CD14-positive monocyte (primary cell): ENCODE measurements at regions not wholly inside any gene's neighbourhood (a gene's known extent, or its start where the extent isn't known, plus 50 kb on each side); places are given as distances from the start of the nearest gene placed in this dataset.
A peak's percentile ranks its signal among the peaks of the same experiment; 100 is the strongest.

Experiments used
- DNase-seq, 3 donors: peaks; one replicate each; pipeline ENCODE4 v3.0.0-alpha.2; 2011 to 2022
- H2AFZ ChIP-seq: 2 replicates; pipeline ENCODE4 v1.6.0; 2012; ENCODE audit warnings: mild to moderate bottlenecking, low read depth, low read length, inconsistent platforms; ENCODE audit not compliant: insufficient read depth, poor library complexity, severe bottlenecking
- H3K27ac ChIP-seq, 2 donors: 1 replicate in 1 of 2; 2 replicates in 1 of 2; pipeline ENCODE4 v1.5.1; 2012 to 2013; ENCODE audit warnings: low read length in 2 of 2, control low read depth in 1 of 2, inconsistent platforms in 1 of 2, low read depth in 1 of 2, mild to moderate bottlenecking in 1 of 2
- H3K27me3 ChIP-seq, 2 donors: one replicate each; pipeline versions ENCODE4 v1.6.0 to v1.6.1; 2011 to 2013; ENCODE audit warnings: low read length in 2 of 2; ENCODE audit not compliant: control insufficient read depth in 2 of 2, insufficient read depth in 2 of 2
- H3K36me3 ChIP-seq, 2 donors: replicated peaks in 1 of 2; 1 replicate in 1 of 2; 2 replicates in 1 of 2; pipeline versions ENCODE4 v1.5.1 to v1.6.1; 2012 to 2013; ENCODE audit warnings: low read length in 2 of 2, control low read depth in 1 of 2, inconsistent platforms in 1 of 2, mild to moderate bottlenecking in 1 of 2; ENCODE audit not compliant: insufficient read depth in 2 of 2, control insufficient read depth in 1 of 2
- H3K4me1 ChIP-seq, 2 donors: 1 replicate in 1 of 2; 2 replicates in 1 of 2; pipeline versions ENCODE4 v1.5.1 to v1.6.1; 2012 to 2013; ENCODE audit warnings: low read length in 2 of 2, control low read depth in 1 of 2, inconsistent platforms in 1 of 2, mild to moderate bottlenecking in 1 of 2, moderate library complexity in 1 of 2; ENCODE audit not compliant: insufficient read depth in 2 of 2, control insufficient read depth in 1 of 2
- H3K4me2 ChIP-seq: replicated peaks from 2 replicates; pipeline ENCODE3; 2012; ENCODE audit warnings: low read length, moderate library complexity, mild to moderate bottlenecking; ENCODE audit not compliant: poor library complexity, severe bottlenecking; ENCODE audit errors: extremely low read depth
- H3K4me3 ChIP-seq, 3 experiments: fragments of 200-600 bp in 1 of 3; sonication (generic) in 1 of 3; replicated peaks in 1 of 3; 1 replicate in 2 of 3; 2 replicates in 1 of 3; pipeline ENCODE4 v1.5.1; 2011 to 2013; ENCODE audit warnings: low read length in 3 of 3, mild to moderate bottlenecking in 3 of 3, control low read depth in 2 of 3, low read depth in 2 of 3, inconsistent platforms in 1 of 3, moderate library complexity in 1 of 3
- H3K79me2 ChIP-seq: 2 replicates; pipeline ENCODE4 v1.6.0; 2012; ENCODE audit warnings: mild to moderate bottlenecking, control low read depth, inconsistent platforms, low read length, moderate library complexity; ENCODE audit not compliant: insufficient read depth
- H3K9ac ChIP-seq: 2 replicates; pipeline ENCODE4 v1.6.0; 2017; ENCODE audit warnings: low read length, mild to moderate bottlenecking; ENCODE audit not compliant: insufficient read depth, poor library complexity, severe bottlenecking
- H3K9me3 ChIP-seq, 2 donors: replicated peaks in 1 of 2; 1 replicate in 1 of 2; 2 replicates in 1 of 2; pipeline versions ENCODE4 v1.5.1 to v1.6.1; 2012 to 2013; ENCODE audit warnings: low read length in 2 of 2, control low read depth in 1 of 2; ENCODE audit not compliant: control insufficient read depth in 1 of 2, insufficient read depth in 1 of 2
- H4K20me1 ChIP-seq: 2 replicates; pipeline ENCODE4 v1.6.0; 2012; ENCODE audit warnings: mild to moderate bottlenecking, low read length, control low read depth, moderate library complexity; ENCODE audit not compliant: insufficient read depth
- H3K27ac Mint-ChIP-seq, 7 donors: one replicate each; pipeline ENCODE4 v1.8.0; 2020; ENCODE audit warnings: mild to moderate bottlenecking in 7 of 7, mixed read lengths in 7 of 7, moderate library complexity in 6 of 7, inconsistent platforms in 2 of 7
- H3K27me3 Mint-ChIP-seq, 3 donors: one replicate each; pipeline ENCODE4 v1.8.0; 2021 to 2022; ENCODE audit warnings: low read depth in 3 of 3, mild to moderate bottlenecking in 3 of 3, mixed read lengths in 3 of 3, moderate library complexity in 3 of 3, inconsistent platforms in 1 of 3
- H3K36me3 Mint-ChIP-seq, 2 donors: one replicate each; pipeline ENCODE4 v1.8.0; 2020; ENCODE audit warnings: mixed read lengths in 2 of 2, inconsistent platforms in 1 of 2, mild to moderate bottlenecking in 1 of 2
- H3K4me1 Mint-ChIP-seq: one replicate; pipeline ENCODE4 v1.8.0; 2020; ENCODE audit warnings: mild to moderate bottlenecking, mixed read lengths
- H3K4me3 Mint-ChIP-seq, 2 donors: one replicate each; pipeline ENCODE4 v1.8.0; 2020; ENCODE audit warnings: mild to moderate bottlenecking in 2 of 2, mixed read lengths in 2 of 2, moderate library complexity in 1 of 2
- H3K9me3 Mint-ChIP-seq, 7 donors: one replicate each; pipeline ENCODE4 v1.8.0; 2020 to 2022; ENCODE audit warnings: mixed read lengths in 7 of 7, mild to moderate bottlenecking in 6 of 7, moderate library complexity in 6 of 7, inconsistent platforms in 2 of 7
- CTCF ChIP-seq: fragments of 200-600 bp; IDR thresholded peaks from one replicate; pipeline ENCODE4 v1.8.0; 2022; ENCODE audit warnings: antibody characterized with exemption, mild to moderate bottlenecking
- WGBS: methylation state at CpG from one replicate; pipeline ENCODE4 v1.1.5; 2013; ENCODE audit warnings: missing lambda C conversion rate; ENCODE audit not compliant: insufficient coverage; 5-methylcytosine and 5-hydroxymethylcytosine counted together
- intact Hi-C, 2 donors: fragments of 100-400 bp; cut with micrococcal nuclease; formaldehyde crosslinking; loops; one replicate each; pipeline versions ENCODE4 v1.15.0 to v1.15.1; 2023

GRCh38 chr13:50215399-50215798 lies 200.2 kb downstream of the KCNRG start:
- Histone ChIP-seq H3K79me2 (no peaks in the 10 kb centered on the region), H3K4me3 (no peak overlapping the region), H4K20me1 (no peaks in the 10 kb centered on the region), H3K27ac (no peak overlapping the region), H3K27me3 (no peaks in the 10 kb centered on the region), H3K36me3 (no peaks in the 10 kb centered on the region), H2AFZ (no peak overlapping the region), H3K4me2 (no peak overlapping the region), H3K9me3 (peaks cover 3 to 7% of the 10 kb centered on the region in 2 donors), H3K9ac (no peak overlapping the region), H3K4me1 (peaks cover 8 to 9% of the 10 kb centered on the region in 2 donors)
- TF ChIP-seq CTCF = no peak
- no peak for DNase-seq
- Mint-ChIP-seq H3K4me3 (no peak overlapping the region), H3K27me3 (no peaks in the 10 kb centered on the region), H3K9me3 (peaks cover 0 to 10% (median 4%) of the 10 kb centered on the region in 7 donors), H3K4me1 (peaks cover 29% of the 10 kb centered on the region), H3K36me3 (no peaks in the 10 kb centered on the region), H3K27ac (no peak overlapping the region)
- intact Hi-C loops = no loop called here

GRCh38 chr13:50219743-50220142 lies 204.5 kb downstream of the KCNRG start:
- H3K79me2 ChIP-seq = no peaks in the 10 kb centered on the region
- H3K9me3 ChIP-seq = no peaks in the 10 kb centered on the region
- no CpG with 5 or more reads among the region's 3 CpGs for WGBS
- peaks cover 45 to 47% of the 10 kb centered on the region in 2 donors for H3K4me1 ChIP-seq
- no peak overlapping the region for H3K4me3 Mint-ChIP-seq
- no peak for DNase-seq
- H2AFZ ChIP-seq = no peak overlapping the region
- intact Hi-C loops = loop anchor here (5.0 to 10.0 kb wide), 4 partner anchors 65 to 225 kb away; partner anchors contain the start of gene TRIM13 (in 1 of the 2)
- peaks cover 59% of the 10 kb centered on the region for H3K4me1 Mint-ChIP-seq
- H3K27ac ChIP-seq = peak overlapping the region in 1 of 2 donors; percentile 93
- H3K27me3 ChIP-seq = no peaks in the 10 kb centered on the region
- peaks cover 4 to 8% of the 10 kb centered on the region in 2 donors for H3K36me3 Mint-ChIP-seq
- H3K4me2 ChIP-seq = no peak overlapping the region
- no peaks in the 10 kb centered on the region for H3K36me3 ChIP-seq
- no peaks in the 10 kb centered on the region for H3K27me3 Mint-ChIP-seq
- H3K4me3 ChIP-seq = no peak overlapping the region
- H4K20me1 ChIP-seq = no peaks in the 10 kb centered on the region
- H3K9ac ChIP-seq = no peak overlapping the region
- peak overlapping the region in 6 of 7 donors; percentile 95 to 99 (median 98) for H3K27ac Mint-ChIP-seq
- no peak for TF ChIP-seq CTCF
- peaks cover 0 to 5% (median 2%) of the 10 kb centered on the region in 7 donors for H3K9me3 Mint-ChIP-seq
